ENCODE measurements at regions not wholly inside any gene's neighbourhood (a gene's known extent, or its start where the extent isn't known, plus 50 kb on each side); places are given as distances from the start of the nearest gene placed in this dataset.

DNA sequence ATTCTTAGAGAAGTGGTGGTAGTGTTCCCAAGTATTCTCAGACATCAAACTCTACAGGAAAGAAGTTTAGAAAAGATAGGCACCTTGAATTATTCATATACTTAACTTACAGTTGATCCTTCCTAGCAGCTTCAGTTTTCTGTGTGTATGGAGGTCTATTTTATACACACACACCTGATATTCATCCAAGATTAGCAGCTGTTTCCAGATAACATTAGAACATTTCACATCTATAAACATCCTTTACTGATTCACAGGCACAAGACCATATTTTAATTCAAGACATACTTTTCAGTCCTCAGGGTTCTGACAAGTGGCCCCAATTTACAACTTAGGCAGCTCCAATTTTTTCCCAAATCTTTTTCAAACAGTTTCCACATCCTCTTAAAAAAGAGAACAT, 287.8 kb upstream of the USP25 start:
- Histone ChIP-seq H3K36me3 (ENCODE audit: control insufficient read depth in 2 of 2, insufficient read depth in 2 of 2, low read length in 1 of 2) (no peaks in the 10 kb centered on the region), H2AFZ (ENCODE audit: control insufficient read depth, low read depth, low read length) (no peak overlapping the region)
- TF ChIP-seq REST (IDR thresholded peaks at IDR 0.05; ENCODE audit: low read depth, low read length) (no peak), TARDBP (IDR thresholded peaks at IDR 0.05; ENCODE audit: borderline replicate concordance) (no peak), RELA (IDR thresholded peaks at IDR 0.05; ENCODE audit: borderline replicate concordance, partially characterized antibody) (no peak), IKZF2 (IDR thresholded peaks at IDR 0.05) (no peak), GABPA (IDR thresholded peaks at IDR 0.05; ENCODE audit: low read depth) (no peak), PAX5 (IDR thresholded peaks at IDR 0.05; ENCODE audit: borderline replicate concordance, low read depth, low read length) (no peak), STAT3 (IDR thresholded peaks at IDR 0.05; ENCODE audit: low read depth, low read length) (no peak), POU2F2 (IDR thresholded peaks at IDR 0.05; ENCODE audit: borderline replicate concordance, low read depth, low read length) (no peak), PBX3 (IDR thresholded peaks at IDR 0.05; ENCODE audit: insufficient replicate concordance, low read depth, low read length) (no peak), MTA3 (IDR thresholded peaks at IDR 0.05; ENCODE audit: borderline replicate concordance, low read length) (no peak), MYB (IDR thresholded peaks at IDR 0.05; ENCODE audit: borderline replicate concordance, low read depth, low read length) (no peak), RBBP5 (conservative IDR thresholded peaks at IDR 0.05) (no peak), WRNIP1 (IDR thresholded peaks at IDR 0.05; ENCODE audit: borderline replicate concordance, low read depth, low read length) (no peak), ZBTB33 (IDR thresholded peaks at IDR 0.05) (no peak)
- TF ChIP-seq, protein P1, sequence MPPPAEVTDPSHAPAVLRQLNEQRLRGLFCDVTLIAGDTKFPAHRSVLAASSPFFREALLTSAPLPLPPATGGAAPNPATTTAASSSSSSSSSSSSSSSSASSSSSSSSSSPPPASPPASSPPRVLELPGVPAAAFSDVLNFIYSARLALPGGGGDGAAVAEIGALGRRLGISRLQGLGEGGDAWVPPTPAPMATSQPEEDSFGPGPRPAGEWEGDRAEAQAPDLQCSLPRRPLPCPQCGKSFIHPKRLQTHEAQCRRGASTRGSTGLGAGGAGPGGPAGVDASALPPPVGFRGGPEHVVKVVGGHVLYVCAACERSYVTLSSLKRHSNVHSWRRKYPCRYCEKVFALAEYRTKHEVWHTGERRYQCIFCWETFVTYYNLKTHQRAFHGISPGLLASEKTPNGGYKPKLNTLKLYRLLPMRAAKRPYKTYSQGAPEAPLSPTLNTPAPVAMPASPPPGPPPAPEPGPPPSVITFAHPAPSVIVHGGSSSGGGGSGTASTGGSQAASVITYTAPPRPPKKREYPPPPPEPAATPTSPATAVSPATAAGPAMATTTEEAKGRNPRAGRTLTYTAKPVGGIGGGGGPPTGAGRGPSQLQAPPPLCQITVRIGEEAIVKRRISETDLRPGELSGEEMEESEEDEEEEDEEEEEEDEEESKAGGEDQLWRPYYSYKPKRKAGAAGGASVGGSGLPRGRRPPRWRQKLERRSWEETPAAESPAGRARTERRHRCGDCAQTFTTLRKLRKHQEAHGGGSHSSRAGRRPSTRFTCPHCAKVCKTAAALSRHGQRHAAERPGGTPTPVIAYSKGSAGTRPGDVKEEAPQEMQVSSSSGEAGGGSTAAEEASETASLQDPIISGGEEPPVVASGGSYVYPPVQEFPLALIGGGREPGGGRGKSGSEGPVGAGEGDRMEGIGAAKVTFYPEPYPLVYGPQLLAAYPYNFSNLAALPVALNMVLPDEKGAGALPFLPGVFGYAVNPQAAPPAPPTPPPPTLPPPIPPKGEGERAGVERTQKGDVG (CRISPR knock-in tag; IDR thresholded peaks at IDR 0.05), result no peak

More for the DNA sequence above, 287.8 kb upstream of the USP25 start:
- Histone ChIP-seq H3K9me3 (replicated peaks; ENCODE audit: control insufficient read depth, insufficient read depth, low read length) (no peaks in the 10 kb centered on the region), H3K27me3 (replicated peaks in 1 of 2; ENCODE audit: control insufficient read depth in 2 of 2, insufficient read depth in 2 of 2, low read length in 1 of 2) (no peaks in the 10 kb centered on the region), H4K20me1 (ENCODE audit: control insufficient read depth, insufficient read depth) (no peaks in the 10 kb centered on the region), H3K9ac (ENCODE audit: control insufficient read depth, insufficient read depth, low read length) (no peak overlapping the region), H3K4me2 (ENCODE audit: control insufficient read depth, insufficient read depth) (no peak overlapping the region), H3K79me2 (ENCODE audit: control insufficient read depth, insufficient read depth, low read length) (no peaks in the 10 kb centered on the region), H3K27ac (ENCODE audit: control insufficient read depth, insufficient read depth) (no peak overlapping the region), H3K4me1 (ENCODE audit: control insufficient read depth, insufficient read depth, low read length) (peaks cover 13% of the 10 kb centered on the region; the same call in 1 of the 2 replicates), H3K4me3 (no peak overlapping the region)
- ChIA-PET SMC1A (ENCODE audit: uncharacterized antibody, unreplicated experiment) (interaction anchor here (0.9 kb wide), 1 partner anchor 16 kb away, joined by 3 read pairs; no protein-coding TSS in a partner anchor), CTCF (interaction anchor here (1.0 to 1.4 kb wide), 3 partner anchors 9 to 577 kb away, joined by 3 to 5 read pairs (median 4); no protein-coding TSS in a partner anchor), POLR2A (no interaction called here), RAD21 (ENCODE audit: unreplicated experiment) (no interaction called here)
- DNase-seq (ENCODE audit: low read depth, low spot score) (no peak), FAIRE-seq (no peak), ATAC-seq (no peak)
- no TSS peak for BruUV-seq (replicated peaks)
- in situ Hi-C loops (cut with MboI) (no loop called here), intact Hi-C loops (cut with micrococcal nuclease; ENCODE audit: unreplicated experiment) (no loop called here)
